G401 (cell line): ENCODE measurements at regions not wholly inside any gene's neighbourhood (a gene's known extent, or its start where the extent isn't known, plus 50 kb on each side); places are given as distances from the start of the nearest gene placed in this dataset.
"Not testable (repeated sequence)": the region's sequence is repeated elsewhere in the genome, so short reads cannot be mapped to it uniquely, and the experiment has no call there.

Source experiments
- DNase-seq: peaks from one replicate; pipeline ENCODE4 v3.0.0-alpha.2; 2015; ENCODE audit warnings: low spot score
- in situ Hi-C: cut with HindIII; loops from 2 replicates; pipeline ENCODE4 v1.10.0; 2016; ENCODE audit warnings: low sequenced_read_pairs, mixed read lengths

GRCh38 chr10:131025333-131025732, 286.2 kb downstream of the TCERG1L start:
- no peak for DNase-seq
- in situ Hi-C loops: no loop called here

DNA sequence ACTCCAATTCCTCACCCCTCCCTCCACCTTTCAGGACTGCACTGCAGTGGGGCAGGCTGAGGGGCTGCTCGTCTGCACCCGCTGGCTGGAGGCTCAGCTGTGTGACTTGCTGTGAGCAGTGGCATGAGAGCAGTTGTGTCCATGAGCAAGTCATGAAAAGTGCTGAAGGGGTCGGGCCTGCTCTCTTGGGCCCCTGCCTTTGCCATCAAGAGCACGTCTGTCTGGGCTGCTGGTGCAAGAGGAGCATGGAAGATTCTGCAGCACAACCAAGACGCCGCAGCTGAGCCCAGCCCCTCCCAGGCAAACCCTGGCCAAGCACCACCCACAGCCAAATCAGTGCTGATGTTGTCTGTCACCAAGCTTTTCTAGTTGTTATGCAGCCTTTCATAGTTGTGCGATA, 284.3 kb downstream of the TCERG1L start:
- in situ Hi-C loops: no loop called here
- DNase-seq: no peak

DNA sequence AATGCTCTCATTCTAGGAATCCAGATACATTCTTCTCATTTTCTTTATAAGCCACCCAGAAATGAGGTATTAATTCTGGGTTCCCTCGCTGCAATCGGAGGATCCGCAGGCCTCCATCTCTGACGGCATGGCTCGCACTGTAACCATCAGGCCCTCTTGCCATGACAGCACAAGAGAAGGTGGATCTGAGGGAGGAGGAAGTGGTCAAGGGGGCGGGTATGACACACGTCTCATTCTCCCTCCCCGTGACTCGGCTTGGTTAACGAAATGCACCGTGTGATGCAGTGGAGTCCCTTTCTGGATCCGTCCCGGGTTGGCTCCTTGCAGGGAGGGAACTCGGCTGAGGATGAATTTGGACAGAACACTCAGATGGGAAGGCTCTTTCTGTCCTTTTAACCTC, 280.2 kb downstream of the TCERG1L start:
- in situ Hi-C loops: no loop called here
- DNase-seq: no peak

- in situ Hi-C loops: no loop called here
- DNase-seq: no peak
Measured at GRCh38 chr10:131032329-131033165, 279.0 kb downstream of the TCERG1L start.

DNA sequence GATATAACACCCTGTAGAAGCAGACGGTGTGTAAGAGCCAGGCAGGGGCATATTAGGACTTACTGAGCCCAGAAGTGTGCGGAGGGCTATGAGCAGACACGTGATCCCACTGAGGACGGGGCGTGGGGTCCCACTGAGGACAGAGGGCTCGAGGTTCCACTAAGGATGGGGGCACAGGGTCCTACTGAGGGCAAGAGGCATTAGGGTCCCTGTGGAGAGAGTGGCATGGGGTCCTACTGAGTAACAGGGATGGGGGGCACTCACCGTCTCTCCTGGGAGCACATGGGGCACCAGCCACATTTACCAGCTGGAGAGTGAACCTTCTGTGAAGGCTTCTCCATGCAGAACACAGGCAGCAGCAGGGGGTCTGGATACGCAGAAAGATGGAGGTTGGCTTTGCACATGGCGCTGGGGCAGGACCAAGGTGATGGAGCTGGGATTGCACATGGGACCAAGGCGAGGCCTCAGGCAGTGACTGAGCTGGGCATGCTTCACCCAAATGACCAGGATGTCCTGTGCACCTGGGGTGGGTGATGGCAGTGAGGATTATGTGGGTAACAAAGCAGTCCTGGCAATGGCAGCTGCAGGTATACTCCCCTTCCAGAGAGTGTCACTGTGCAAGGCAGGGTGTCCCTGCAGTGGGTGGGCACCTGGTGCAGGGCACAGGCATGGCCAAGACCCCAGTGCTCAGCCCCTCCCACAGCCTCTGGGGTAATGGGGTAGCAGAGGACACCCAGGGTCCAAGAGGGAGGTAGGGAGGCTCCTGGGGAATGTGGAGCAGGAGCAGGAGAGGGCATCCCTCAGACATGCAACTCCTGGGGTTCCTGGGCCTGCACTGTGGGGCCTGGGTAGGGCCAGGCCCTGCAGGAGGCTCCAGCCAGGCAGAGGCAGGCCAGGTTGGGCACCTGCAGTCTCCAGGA, 278.1 kb downstream of the TCERG1L start:
- in situ Hi-C loops: no loop called here

GRCh38 chr10:131034451-131034850, 277.1 kb downstream of the TCERG1L start:
- in situ Hi-C loops: no loop called here
- DNase-seq: no peak

More for the DNA sequence above, 278.1 kb downstream of the TCERG1L start:
- DNase-seq: no peak

DNA sequence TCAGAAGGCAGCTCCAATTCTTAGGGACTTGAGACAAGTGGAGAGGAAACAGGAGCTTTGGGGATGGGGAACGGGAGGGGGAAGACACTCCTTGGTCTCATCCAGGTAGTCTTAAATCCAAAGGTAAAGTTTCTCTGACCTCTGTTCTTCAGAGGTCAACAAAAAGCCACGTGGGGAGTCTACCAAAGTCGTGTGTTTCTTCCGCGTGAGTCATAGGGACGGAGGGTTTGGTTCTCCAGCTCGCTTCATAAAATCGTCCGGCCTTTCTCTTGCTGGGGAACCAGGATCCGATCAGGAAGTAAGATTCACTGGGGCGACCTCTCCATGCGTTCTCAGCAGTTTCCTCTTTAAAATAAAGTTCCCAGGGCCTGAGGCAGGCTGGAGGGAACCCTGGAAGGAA, 275.7 kb downstream of the TCERG1L start:
- no peak for DNase-seq
- in situ Hi-C loops: no loop called here

- in situ Hi-C loops: no loop called here
- no peak for DNase-seq
Measured at GRCh38 chr10:131038056-131038455, 273.5 kb downstream of the TCERG1L start.

GRCh38 chr10:131041031-131041430, 270.5 kb downstream of the TCERG1L start:
- DNase-seq: no peak
- in situ Hi-C loops: no loop called here

- DNase-seq: peak; percentile 32
- in situ Hi-C loops: no loop called here
Measured at GRCh38 chr10:131041441-131041840, 270.1 kb downstream of the TCERG1L start.

GRCh38 chr10:131042015-131042414, 269.5 kb downstream of the TCERG1L start:
- in situ Hi-C loops, DNase-seq: not testable (repeated sequence)
